ENCODE measurements at regions not wholly inside any gene's neighbourhood (a gene's known extent, or its start where the extent isn't known, plus 50 kb on each side); places are given as distances from the start of the nearest gene placed in this dataset.

DNA sequence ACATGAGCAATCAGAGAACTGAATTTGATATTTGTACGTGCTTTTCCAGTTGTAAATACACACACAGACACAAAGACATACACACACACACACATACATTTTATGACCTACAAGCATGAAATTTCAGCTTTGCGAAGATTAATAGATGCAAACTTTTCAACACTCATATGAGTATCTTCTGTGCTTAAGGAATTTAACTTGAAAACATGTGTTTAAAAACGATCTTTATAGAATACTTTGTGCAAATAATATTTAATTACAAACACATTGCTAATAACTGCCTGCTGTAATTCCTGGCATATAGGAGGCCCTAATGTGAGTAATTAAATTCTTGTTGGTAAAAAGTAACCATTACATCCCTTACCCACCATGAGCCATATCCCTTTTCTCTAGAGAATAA is 107.7 kb upstream of the PLSCR5 start:
- no peak for TF ChIP-seq POLR2AphosphoS5 (IDR thresholded peaks at IDR 0.05; ENCODE audit: low read depth, low read length)
- TF ChIP-seq SIN3A (IDR thresholded peaks at IDR 0.05; ENCODE audit: borderline replicate concordance, insufficient read depth, low read length): no peak
- TF ChIP-seq FOXP2 (optimal IDR thresholded peaks at IDR 0.05; ENCODE audit: borderline replicate concordance, extremely low read depth, extremely low read length, insufficient read depth): no peak
- TF ChIP-seq TAF1 (IDR thresholded peaks at IDR 0.05; ENCODE audit: borderline replicate concordance, insufficient read depth, low read length): no peak
- TF ChIP-seq, protein P1, sequence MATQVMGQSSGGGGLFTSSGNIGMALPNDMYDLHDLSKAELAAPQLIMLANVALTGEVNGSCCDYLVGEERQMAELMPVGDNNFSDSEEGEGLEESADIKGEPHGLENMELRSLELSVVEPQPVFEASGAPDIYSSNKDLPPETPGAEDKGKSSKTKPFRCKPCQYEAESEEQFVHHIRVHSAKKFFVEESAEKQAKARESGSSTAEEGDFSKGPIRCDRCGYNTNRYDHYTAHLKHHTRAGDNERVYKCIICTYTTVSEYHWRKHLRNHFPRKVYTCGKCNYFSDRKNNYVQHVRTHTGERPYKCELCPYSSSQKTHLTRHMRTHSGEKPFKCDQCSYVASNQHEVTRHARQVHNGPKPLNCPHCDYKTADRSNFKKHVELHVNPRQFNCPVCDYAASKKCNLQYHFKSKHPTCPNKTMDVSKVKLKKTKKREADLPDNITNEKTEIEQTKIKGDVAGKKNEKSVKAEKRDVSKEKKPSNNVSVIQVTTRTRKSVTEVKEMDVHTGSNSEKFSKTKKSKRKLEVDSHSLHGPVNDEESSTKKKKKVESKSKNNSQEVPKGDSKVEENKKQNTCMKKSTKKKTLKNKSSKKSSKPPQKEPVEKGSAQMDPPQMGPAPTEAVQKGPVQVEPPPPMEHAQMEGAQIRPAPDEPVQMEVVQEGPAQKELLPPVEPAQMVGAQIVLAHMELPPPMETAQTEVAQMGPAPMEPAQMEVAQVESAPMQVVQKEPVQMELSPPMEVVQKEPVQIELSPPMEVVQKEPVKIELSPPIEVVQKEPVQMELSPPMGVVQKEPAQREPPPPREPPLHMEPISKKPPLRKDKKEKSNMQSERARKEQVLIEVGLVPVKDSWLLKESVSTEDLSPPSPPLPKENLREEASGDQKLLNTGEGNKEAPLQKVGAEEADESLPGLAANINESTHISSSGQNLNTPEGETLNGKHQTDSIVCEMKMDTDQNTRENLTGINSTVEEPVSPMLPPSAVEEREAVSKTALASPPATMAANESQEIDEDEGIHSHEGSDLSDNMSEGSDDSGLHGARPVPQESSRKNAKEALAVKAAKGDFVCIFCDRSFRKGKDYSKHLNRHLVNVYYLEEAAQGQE (IDR thresholded peaks at IDR 0.05; ENCODE audit: insufficient read depth in 1 of 2, low read depth in 2 of 2, low read length in 2 of 2): no peak

DNA sequence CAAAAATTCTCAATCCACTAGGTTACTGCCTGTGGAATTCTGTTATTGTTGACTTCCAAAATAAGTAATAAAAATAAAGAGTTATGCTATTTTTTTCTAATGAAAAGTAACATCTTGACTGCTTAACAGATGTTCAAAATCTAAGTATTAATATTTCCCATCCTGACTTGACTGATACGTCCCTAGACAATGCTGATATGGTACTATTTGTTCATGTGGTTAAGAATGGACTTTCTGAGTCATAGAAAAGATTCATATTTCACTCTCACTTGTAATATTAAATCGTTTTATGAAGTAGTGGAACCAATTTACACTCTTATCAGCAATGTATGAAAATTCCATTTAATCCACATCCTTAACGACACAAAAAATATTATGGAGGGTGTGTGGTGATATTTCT is 104.8 kb upstream of the PLSCR5 start:
- no peak for TF ChIP-seq POLR2AphosphoS5 (IDR thresholded peaks at IDR 0.05; ENCODE audit: low read depth, low read length)
- TF ChIP-seq, protein P1 (IDR thresholded peaks at IDR 0.05; ENCODE audit: insufficient read depth in 1 of 2, low read depth in 2 of 2, low read length in 2 of 2): no peak
- TF ChIP-seq TAF1 (IDR thresholded peaks at IDR 0.05; ENCODE audit: borderline replicate concordance, insufficient read depth, low read length): no peak
- no peak for TF ChIP-seq SIN3A (IDR thresholded peaks at IDR 0.05; ENCODE audit: borderline replicate concordance, insufficient read depth, low read length)
- no peak for TF ChIP-seq FOXP2 (optimal IDR thresholded peaks at IDR 0.05; ENCODE audit: borderline replicate concordance, extremely low read depth, extremely low read length, insufficient read depth)

DNA sequence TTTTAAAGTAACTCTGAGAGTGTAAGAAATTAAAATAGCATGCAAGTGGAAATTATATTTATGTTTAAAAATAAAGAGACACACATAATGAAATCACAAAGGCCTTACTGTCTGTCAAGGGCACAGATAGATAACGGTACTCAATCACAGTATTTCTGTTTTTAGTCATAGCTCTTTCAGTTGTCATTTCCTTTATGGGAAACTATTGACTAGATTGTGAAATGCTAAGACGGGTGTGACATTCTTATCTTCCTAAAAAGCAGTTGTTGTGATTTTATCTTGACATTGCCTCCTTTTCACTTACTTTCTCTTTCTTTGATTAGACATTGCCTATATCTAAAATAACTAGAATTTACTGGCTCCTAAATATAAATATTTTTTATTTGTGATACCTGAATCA is 100.1 kb upstream of the PLSCR5 start:
- TF ChIP-seq POLR2AphosphoS5 (IDR thresholded peaks at IDR 0.05; ENCODE audit: low read depth, low read length) (no peak), SIN3A (IDR thresholded peaks at IDR 0.05; ENCODE audit: borderline replicate concordance, insufficient read depth, low read length) (no peak), FOXP2 (optimal IDR thresholded peaks at IDR 0.05; ENCODE audit: borderline replicate concordance, extremely low read depth, extremely low read length, insufficient read depth) (no peak), TAF1 (IDR thresholded peaks at IDR 0.05; ENCODE audit: borderline replicate concordance, insufficient read depth, low read length) (no peak)
- TF ChIP-seq, protein P1 (IDR thresholded peaks at IDR 0.05; ENCODE audit: insufficient read depth in 1 of 2, low read depth in 2 of 2, low read length in 2 of 2): no peak

DNA sequence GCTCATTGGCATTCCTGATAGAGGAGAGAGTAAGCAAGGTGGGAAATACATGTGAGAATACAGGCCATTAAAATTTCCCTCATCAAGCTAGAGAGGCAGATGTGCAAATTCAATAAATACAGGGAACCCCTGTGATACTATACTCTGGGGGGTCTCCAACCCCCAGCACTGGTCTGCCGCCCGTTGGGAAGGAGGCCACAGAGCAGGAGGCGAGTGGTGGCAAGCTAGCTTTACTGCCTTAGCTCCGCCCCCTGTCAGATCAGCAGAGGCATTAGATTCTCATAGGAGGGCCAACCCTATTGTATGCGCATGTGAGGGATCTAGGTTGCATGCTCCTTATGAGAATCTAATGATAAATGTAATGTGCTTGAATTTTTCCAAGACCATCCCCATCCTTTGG is 97.1 kb upstream of the PLSCR5 start:
- TF ChIP-seq, protein P1 (IDR thresholded peaks at IDR 0.05; ENCODE audit: insufficient read depth in 1 of 2, low read depth in 2 of 2, low read length in 2 of 2): no peak
- TF ChIP-seq SIN3A (IDR thresholded peaks at IDR 0.05; ENCODE audit: borderline replicate concordance, insufficient read depth, low read length): no peak
- no peak for TF ChIP-seq POLR2AphosphoS5 (IDR thresholded peaks at IDR 0.05; ENCODE audit: low read depth, low read length)
- TF ChIP-seq FOXP2 (optimal IDR thresholded peaks at IDR 0.05; ENCODE audit: borderline replicate concordance, extremely low read depth, extremely low read length, insufficient read depth): no peak
- no peak for TF ChIP-seq TAF1 (IDR thresholded peaks at IDR 0.05; ENCODE audit: borderline replicate concordance, insufficient read depth, low read length)

DNA sequence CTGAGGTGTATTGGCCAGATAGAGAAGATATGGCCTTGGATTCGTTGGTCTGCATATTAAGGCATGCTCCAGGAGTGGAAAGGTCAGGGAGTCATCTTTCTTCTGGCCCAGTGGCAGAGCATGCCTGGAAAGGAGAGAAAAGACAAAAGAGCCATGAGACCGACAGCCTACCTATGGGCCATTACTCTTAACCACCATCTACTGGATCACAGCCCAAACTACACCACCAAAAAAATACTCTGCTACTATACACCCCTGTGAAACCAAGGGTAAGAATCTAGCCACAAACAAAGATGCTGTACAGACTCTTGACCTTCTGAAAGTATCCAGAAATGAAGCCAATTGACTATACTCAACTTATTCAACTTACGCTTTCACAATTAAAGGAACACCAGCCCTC is 96.1 kb upstream of the PLSCR5 start:
- TF ChIP-seq TAF1 (IDR thresholded peaks at IDR 0.05; ENCODE audit: borderline replicate concordance, insufficient read depth, low read length) (no peak), FOXP2 (optimal IDR thresholded peaks at IDR 0.05; ENCODE audit: borderline replicate concordance, extremely low read depth, extremely low read length, insufficient read depth) (no peak), POLR2AphosphoS5 (IDR thresholded peaks at IDR 0.05; ENCODE audit: low read depth, low read length) (no peak), SIN3A (IDR thresholded peaks at IDR 0.05; ENCODE audit: borderline replicate concordance, insufficient read depth, low read length) (no peak)
- TF ChIP-seq, protein P1 (IDR thresholded peaks at IDR 0.05; ENCODE audit: insufficient read depth in 1 of 2, low read depth in 2 of 2, low read length in 2 of 2): no peak

Data from PFSK-1 (cell line).